Activated T-cell treated with anti-CD3 and anti-CD28 coated beads, Interleukin-2, amount 50 U/mL, for 72 hours (primary cell): ENCODE measurements at regions not wholly inside any gene's neighbourhood (a gene's known extent, or its start where the extent isn't known, plus 50 kb on each side); places are given as distances from the start of the nearest gene placed in this dataset.

Source experiments
- ATAC-seq, 2 donors: fragments of 150-1000 bp; cut with Tn5 transposase; replicated peaks in 1 of 2; 2 replicates each; pipeline ENCODE4 v1.10.0; 2021; ENCODE audit warnings: moderate library complexity in 2 of 2, mild to moderate bottlenecking in 1 of 2
- DNase-seq, 2 donors: peaks; one replicate each; pipeline ENCODE4 v3.0.0; 2021 to 2022; ENCODE audit warnings: mixed read lengths in 1 of 2
- H3K27ac Mint-ChIP-seq: one replicate; pipeline ENCODE4 v1.8.0; 2022; ENCODE audit warnings: mild to moderate bottlenecking, moderate library complexity, mixed read lengths
- H3K27me3 Mint-ChIP-seq: one replicate; pipeline ENCODE4 v1.8.0; 2022; ENCODE audit warnings: low read depth, mixed read lengths
- H3K36me3 Mint-ChIP-seq, 2 donors: one replicate each; pipeline ENCODE4 v1.8.0; 2022; ENCODE audit warnings: mixed read lengths in 2 of 2, mild to moderate bottlenecking in 1 of 2; ENCODE audit not compliant: insufficient read depth in 2 of 2
- H3K4me1 Mint-ChIP-seq: one replicate; pipeline ENCODE4 v1.8.0; 2022; ENCODE audit warnings: low read depth, mixed read lengths
- H3K4me3 Mint-ChIP-seq, 2 donors: one replicate each; pipeline ENCODE4 v1.8.0; 2022; ENCODE audit warnings: mild to moderate bottlenecking in 2 of 2, mixed read lengths in 2 of 2, moderate library complexity in 2 of 2
- H3K9me3 Mint-ChIP-seq, 2 donors: one replicate each; pipeline ENCODE4 v1.8.0; 2022; ENCODE audit warnings: mixed read lengths in 2 of 2

- no peaks in the 10 kb centered on the region for H3K9me3 Mint-ChIP-seq
- no peak for ATAC-seq
- H3K4me1 Mint-ChIP-seq = no peaks in the 10 kb centered on the region
- DNase-seq = no peak
- no peak overlapping the region for H3K27ac Mint-ChIP-seq
- no peak overlapping the region for H3K4me3 Mint-ChIP-seq
- no peaks in the 10 kb centered on the region for H3K36me3 Mint-ChIP-seq
- H3K27me3 Mint-ChIP-seq = peaks cover 53% of the 10 kb centered on the region
Measured at GRCh38 chr3:134302674-134303073, 52.0 kb upstream of the RYK start.

DNA sequence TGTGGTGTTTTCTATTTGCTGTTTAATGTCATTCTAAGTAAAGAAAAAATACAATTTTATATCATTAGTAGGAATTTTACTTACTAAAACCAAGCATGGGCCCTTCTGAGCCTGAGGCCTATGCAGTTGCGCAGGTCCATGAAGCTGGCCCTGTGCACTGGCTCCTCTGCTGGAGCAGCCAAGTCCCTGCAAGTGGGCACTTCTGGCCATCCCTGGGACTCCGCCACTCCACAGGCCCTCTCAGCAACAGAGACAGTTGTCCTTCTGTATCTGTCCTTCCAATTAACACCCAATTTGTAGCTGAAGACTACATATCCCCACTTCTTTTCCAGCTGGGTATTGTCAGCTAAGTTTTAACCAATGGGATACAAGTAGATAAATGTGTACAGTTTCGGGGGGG, 49.9 kb upstream of the RYK start:
- no peak overlapping the region for H3K27ac Mint-ChIP-seq
- DNase-seq = no peak
- peaks cover 5 to 6% of the 10 kb centered on the region in 2 donors for H3K36me3 Mint-ChIP-seq
- H3K4me3 Mint-ChIP-seq = no peak overlapping the region
- peaks cover 0 to 5% of the 10 kb centered on the region in 2 donors for H3K9me3 Mint-ChIP-seq
- peaks cover 31% of the 10 kb centered on the region for H3K27me3 Mint-ChIP-seq
- no peaks in the 10 kb centered on the region for H3K4me1 Mint-ChIP-seq
- no peak for ATAC-seq
